Liver (tissue), 8 donors: ENCODE measurements at regions not wholly inside any gene's neighbourhood (a gene's known extent, or its start where the extent isn't known, plus 50 kb on each side); places are given as distances from the start of the nearest gene placed in this dataset.

ENCODE experiments used
- DNase-seq: peaks from one replicate; pipeline ENCODE4 v3.0.0-alpha.2; 2017; ENCODE audit warnings: low spot score
- H3K27ac ChIP-seq, 2 donors: one replicate each; pipeline ENCODE4 v1.7.0; 2013; ENCODE audit warnings: inconsistent platforms in 2 of 2, low read length in 2 of 2, control low read depth in 1 of 2, low read depth in 1 of 2, mild to moderate bottlenecking in 1 of 2
- H3K27me3 ChIP-seq, 4 donors: one replicate each; pipeline versions ENCODE4 v1.6.1 to v1.7.0; 2013; ENCODE audit warnings: low read length in 3 of 4, inconsistent platforms in 1 of 4, mild to moderate bottlenecking in 1 of 4, moderate library complexity in 1 of 4; ENCODE audit not compliant: control insufficient read depth in 4 of 4, insufficient read depth in 4 of 4
- H3K36me3 ChIP-seq, 4 donors: one replicate each; pipeline versions ENCODE4 v1.6.1 to v1.7.0; 2013; ENCODE audit warnings: low read length in 3 of 4, mild to moderate bottlenecking in 3 of 4, low read depth in 1 of 4, moderate library complexity in 1 of 4; ENCODE audit not compliant: control insufficient read depth in 4 of 4, insufficient read depth in 3 of 4
- H3K4me1 ChIP-seq, 4 donors: one replicate each; pipeline versions ENCODE4 v1.6.1 to v1.7.0; 2013; ENCODE audit warnings: low read length in 3 of 4, mild to moderate bottlenecking in 3 of 4, moderate library complexity in 1 of 4; ENCODE audit not compliant: control insufficient read depth in 4 of 4, insufficient read depth in 4 of 4
- H3K4me3 ChIP-seq, 3 donors: one replicate each; pipeline versions ENCODE4 v1.6.1 to v1.7.0; 2013; ENCODE audit warnings: low read length in 3 of 3, control low read depth in 1 of 3, low read depth in 1 of 3, mild to moderate bottlenecking in 1 of 3
- H3K9ac ChIP-seq, 2 donors: one replicate each; pipeline ENCODE4 v1.7.0; 2013; ENCODE audit warnings: low read length in 2 of 2, mild to moderate bottlenecking in 2 of 2, moderate library complexity in 2 of 2, control low read depth in 1 of 2, low read depth in 1 of 2
- H3K9me3 ChIP-seq, 4 donors: one replicate each; pipeline versions ENCODE4 v1.6.1 to v1.7.0; 2013; ENCODE audit warnings: low read length in 3 of 4; ENCODE audit not compliant: control insufficient read depth in 4 of 4
- ATF3 ChIP-seq: IDR thresholded peaks from 2 replicates; pipeline ENCODE4 v1.6.1; 2016; ENCODE audit warnings: antibody characterized with exemption
- EGR1 ChIP-seq, 2 donors: IDR thresholded peaks; 2 replicates each; pipeline ENCODE4 v1.6.1; 2016 to 2018; ENCODE audit warnings: antibody characterized with exemption in 2 of 2, low read depth in 2 of 2
- FOXA1 ChIP-seq: IDR thresholded peaks from 2 replicates; pipeline ENCODE4 v1.6.1; 2016; ENCODE audit warnings: antibody characterized with exemption
- FOXA2 ChIP-seq: IDR thresholded peaks from 2 replicates; pipeline ENCODE4 v1.6.1; 2016; ENCODE audit warnings: antibody characterized with exemption
- GABPA ChIP-seq, 2 donors: IDR thresholded peaks in 1 of 2; conservative IDR thresholded peaks in 1 of 2; 2 replicates each; pipeline ENCODE4 v1.6.1; 2016; ENCODE audit warnings: antibody characterized with exemption in 2 of 2, mild to moderate bottlenecking in 1 of 2, moderate library complexity in 1 of 2
- HNF4A ChIP-seq, 2 donors: conservative IDR thresholded peaks; 2 replicates each; pipeline ENCODE4 v1.6.1; 2016; ENCODE audit warnings: antibody characterized with exemption in 2 of 2, mild to moderate bottlenecking in 2 of 2
- JUND ChIP-seq, 2 donors: IDR thresholded peaks; 2 replicates each; pipeline ENCODE4 v1.6.1; 2016; ENCODE audit warnings: antibody characterized with exemption in 2 of 2
- NR2F2 ChIP-seq: IDR thresholded peaks from 2 replicates; pipeline ENCODE4 v1.6.1; 2016; ENCODE audit warnings: antibody characterized with exemption
- RAD21 ChIP-seq, 2 donors: IDR thresholded peaks; 2 replicates each; pipeline ENCODE4 v1.6.1; 2016; ENCODE audit warnings: antibody characterized with exemption in 2 of 2, mild to moderate bottlenecking in 2 of 2
- SP1 ChIP-seq: IDR thresholded peaks from 2 replicates; pipeline ENCODE4 v1.6.1; 2018; ENCODE audit warnings: antibody characterized with exemption, mild to moderate bottlenecking
- TAF1 ChIP-seq: conservative IDR thresholded peaks from 2 replicates; pipeline ENCODE4 v1.6.1; 2016; ENCODE audit warnings: antibody characterized with exemption, mild to moderate bottlenecking
- YY1 ChIP-seq: IDR thresholded peaks from 2 replicates; pipeline ENCODE4 v1.6.1; 2016; ENCODE audit warnings: antibody characterized with exemption, mild to moderate bottlenecking
- ZBTB33 ChIP-seq: IDR thresholded peaks from 2 replicates; pipeline ENCODE4 v1.6.1; 2016; ENCODE audit warnings: antibody characterized with exemption
- whole genome bisulfite sequencing: extraction: QIAGEN DNeasy Blood & Tissue Kit; methylation state at CpG from one replicate; pipeline ENCODE4 v1.1.7; 2013; 5-methylcytosine and 5-hydroxymethylcytosine counted together
- TF ChIP-seq, protein P1 (sequence below): fragments of 150-350 bp; IDR thresholded peaks from 2 replicates; pipeline ENCODE4 v1.5.1; 2017; ENCODE audit warnings: improper control_type of control experiment, low read depth, low read length; ENCODE audit not compliant: missing input control
- TF ChIP-seq, protein P2 (sequence below): IDR thresholded peaks from 2 replicates; pipeline ENCODE4 v1.6.1; 2016; ENCODE audit warnings: antibody characterized with exemption, mild to moderate bottlenecking
- TF ChIP-seq, protein P3 (sequence below): IDR thresholded peaks from 2 replicates; pipeline ENCODE4 v1.6.1; 2016; ENCODE audit warnings: antibody characterized with exemption
- donor health status: healthy.
- donor health status: healthy.
- donor health status: healthy.
- donor health status: healthy.
- donor health status: healthy.

- H3K4me1 ChIP-seq: peaks cover 3 to 13% (median 7%) of the 10 kb centered on the region in 4 donors
- H3K27me3 ChIP-seq: no peaks in the 10 kb centered on the region
- TF ChIP-seq SP1 (no peak), ZBTB33 (no peak), RAD21 (IDR thresholded peaks at IDR 0.05) (no peak), TAF1 (no peak), ATF3 (no peak), JUND (IDR thresholded peaks at IDR 0.05) (no peak), FOXA1 (no peak), YY1 (no peak), FOXA2 (no peak), NR2F2 (no peak), EGR1 (IDR thresholded peaks at IDR 0.05; ENCODE audit: low read depth in 2 of 2) (no peak), HNF4A (conservative IDR thresholded peaks at IDR 0.05) (no peak), GABPA (IDR thresholded peaks at IDR 0.05 in 1 of 2, conservative IDR thresholded peaks at IDR 0.05 in 1 of 2) (no peak)
- TF ChIP-seq, protein P1, sequence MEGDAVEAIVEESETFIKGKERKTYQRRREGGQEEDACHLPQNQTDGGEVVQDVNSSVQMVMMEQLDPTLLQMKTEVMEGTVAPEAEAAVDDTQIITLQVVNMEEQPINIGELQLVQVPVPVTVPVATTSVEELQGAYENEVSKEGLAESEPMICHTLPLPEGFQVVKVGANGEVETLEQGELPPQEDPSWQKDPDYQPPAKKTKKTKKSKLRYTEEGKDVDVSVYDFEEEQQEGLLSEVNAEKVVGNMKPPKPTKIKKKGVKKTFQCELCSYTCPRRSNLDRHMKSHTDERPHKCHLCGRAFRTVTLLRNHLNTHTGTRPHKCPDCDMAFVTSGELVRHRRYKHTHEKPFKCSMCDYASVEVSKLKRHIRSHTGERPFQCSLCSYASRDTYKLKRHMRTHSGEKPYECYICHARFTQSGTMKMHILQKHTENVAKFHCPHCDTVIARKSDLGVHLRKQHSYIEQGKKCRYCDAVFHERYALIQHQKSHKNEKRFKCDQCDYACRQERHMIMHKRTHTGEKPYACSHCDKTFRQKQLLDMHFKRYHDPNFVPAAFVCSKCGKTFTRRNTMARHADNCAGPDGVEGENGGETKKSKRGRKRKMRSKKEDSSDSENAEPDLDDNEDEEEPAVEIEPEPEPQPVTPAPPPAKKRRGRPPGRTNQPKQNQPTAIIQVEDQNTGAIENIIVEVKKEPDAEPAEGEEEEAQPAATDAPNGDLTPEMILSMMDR: no peak
- TF ChIP-seq, protein P2, sequence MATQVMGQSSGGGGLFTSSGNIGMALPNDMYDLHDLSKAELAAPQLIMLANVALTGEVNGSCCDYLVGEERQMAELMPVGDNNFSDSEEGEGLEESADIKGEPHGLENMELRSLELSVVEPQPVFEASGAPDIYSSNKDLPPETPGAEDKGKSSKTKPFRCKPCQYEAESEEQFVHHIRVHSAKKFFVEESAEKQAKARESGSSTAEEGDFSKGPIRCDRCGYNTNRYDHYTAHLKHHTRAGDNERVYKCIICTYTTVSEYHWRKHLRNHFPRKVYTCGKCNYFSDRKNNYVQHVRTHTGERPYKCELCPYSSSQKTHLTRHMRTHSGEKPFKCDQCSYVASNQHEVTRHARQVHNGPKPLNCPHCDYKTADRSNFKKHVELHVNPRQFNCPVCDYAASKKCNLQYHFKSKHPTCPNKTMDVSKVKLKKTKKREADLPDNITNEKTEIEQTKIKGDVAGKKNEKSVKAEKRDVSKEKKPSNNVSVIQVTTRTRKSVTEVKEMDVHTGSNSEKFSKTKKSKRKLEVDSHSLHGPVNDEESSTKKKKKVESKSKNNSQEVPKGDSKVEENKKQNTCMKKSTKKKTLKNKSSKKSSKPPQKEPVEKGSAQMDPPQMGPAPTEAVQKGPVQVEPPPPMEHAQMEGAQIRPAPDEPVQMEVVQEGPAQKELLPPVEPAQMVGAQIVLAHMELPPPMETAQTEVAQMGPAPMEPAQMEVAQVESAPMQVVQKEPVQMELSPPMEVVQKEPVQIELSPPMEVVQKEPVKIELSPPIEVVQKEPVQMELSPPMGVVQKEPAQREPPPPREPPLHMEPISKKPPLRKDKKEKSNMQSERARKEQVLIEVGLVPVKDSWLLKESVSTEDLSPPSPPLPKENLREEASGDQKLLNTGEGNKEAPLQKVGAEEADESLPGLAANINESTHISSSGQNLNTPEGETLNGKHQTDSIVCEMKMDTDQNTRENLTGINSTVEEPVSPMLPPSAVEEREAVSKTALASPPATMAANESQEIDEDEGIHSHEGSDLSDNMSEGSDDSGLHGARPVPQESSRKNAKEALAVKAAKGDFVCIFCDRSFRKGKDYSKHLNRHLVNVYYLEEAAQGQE: no peak
- TF ChIP-seq, protein P3, sequence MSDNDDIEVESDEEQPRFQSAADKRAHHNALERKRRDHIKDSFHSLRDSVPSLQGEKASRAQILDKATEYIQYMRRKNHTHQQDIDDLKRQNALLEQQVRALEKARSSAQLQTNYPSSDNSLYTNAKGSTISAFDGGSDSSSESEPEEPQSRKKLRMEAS: no peak
- 87% methylated on average over 2 of the region's 2 CpGs for WGBS
- no peaks in the 10 kb centered on the region for H3K9me3 ChIP-seq
- no peaks in the 10 kb centered on the region for H3K36me3 ChIP-seq
- no peak overlapping the region for H3K9ac ChIP-seq
- DNase-seq: no peak
- H3K27ac ChIP-seq: no peak overlapping the region
- H3K4me3 ChIP-seq: no peak overlapping the region
Observed at GRCh38 chr21:15197696-15198095, 132.9 kb upstream of the NRIP1 start.
